HCT116 (cell line): ENCODE measurements at regions not wholly inside any gene's neighbourhood (a gene's known extent, or its start where the extent isn't known, plus 50 kb on each side); places are given as distances from the start of the nearest gene placed in this dataset.

Experiments used
- ATAC-seq: fragments of 200-7000 bp; cut with Tn5 transposase; 2 replicates; pipeline ENCODE4 v1.9.1; 2020; ENCODE audit warnings: mild to moderate bottlenecking, moderate library complexity
- BruUV-seq: library from RNA; stranded (reverse); fragments of 400-500 nt; replicated peaks from 2 replicates; lab custom pipeline; 2021; lab: Mats Ljungman, UMichigan
- CTCF ChIA-PET: fragments of 300-600 bp; sonication (Branson Sonifier 250); formaldehyde crosslinking; loops from one replicate; lab custom pipeline; 2021; ENCODE audit warnings: antibody characterized with exemption; lab: Charles Lee
- POLR2A ChIA-PET: fragments of 300-600, 350-600 bp; sonication (Branson Sonifier 250); formaldehyde crosslinking; loops from one replicate; lab custom pipeline; 2021; ENCODE audit warnings: antibody characterized with exemption; lab: Charles Lee
- RAD21 ChIA-PET, 2 experiments: fragments of 300-600 bp; sonication (Branson Sonifier 250); formaldehyde crosslinking; loops; one replicate each; lab custom pipeline; 2023; ENCODE audit warnings: low total read pairs in 2 of 2; ENCODE audit not compliant: uncharacterized antibody in 2 of 2, unreplicated experiment in 2 of 2, low non-redundant PET in 1 of 2; lab: Charles Lee
- DNase-seq: peaks from one replicate; pipeline ENCODE4 v3.0.0-alpha.2; 2010; ENCODE audit warnings: low read depth, low spot score
- H2AFZ ChIP-seq: fragments of 200-600 bp; shearing (Covaris generic), sonication (generic); 2 replicates; pipeline ENCODE4 v1.6.1; 2017; ENCODE audit warnings: low read depth, mixed run types, mixed read lengths, antibody characterized with exemption, low read length; ENCODE audit not compliant: poor library complexity, severe bottlenecking
- H3K27ac ChIP-seq: 2 replicates; pipeline ENCODE4 v1.5.1; 2012; ENCODE audit warnings: low read depth, low read length
- H3K27me3 ChIP-seq: fragments of 200-600 bp; sonication (generic); 2 replicates; pipeline ENCODE4 v1.6.1; 2016; ENCODE audit warnings: mixed run types, low read length, mixed read lengths; ENCODE audit not compliant: insufficient read depth
- H3K36me3 ChIP-seq, 2 experiments: fragments of 200-500 bp in 1 of 2; fragments of 200-600 bp in 1 of 2; sonication (Bioruptor generic) in 1 of 2; sonication (generic) in 1 of 2; 2 replicates each; pipeline versions ENCODE4 v1.5.1 to v1.6.1; 2014 to 2016; ENCODE audit warnings: low read length in 2 of 2, inconsistent platforms in 1 of 2, mixed read lengths in 1 of 2, mixed run types in 1 of 2; ENCODE audit not compliant: insufficient read depth in 2 of 2, control insufficient read depth in 1 of 2
- H3K4me1 ChIP-seq, 2 experiments: fragments of 200-600 bp in 1 of 2; sonication (generic) in 1 of 2; 2 replicates each; pipeline versions ENCODE4 v1.5.1 to v1.6.1; 2012 to 2017; ENCODE audit warnings: low read length in 2 of 2, inconsistent platforms in 1 of 2, mild to moderate bottlenecking in 1 of 2, mixed read lengths in 1 of 2, mixed run types in 1 of 2, moderate library complexity in 1 of 2; ENCODE audit not compliant: insufficient read depth in 2 of 2, control insufficient read depth in 1 of 2
- H3K4me2 ChIP-seq: fragments of 200-600 bp; sonication (generic); 2 replicates; pipeline ENCODE4 v1.6.1; 2017; ENCODE audit warnings: mixed run types, low read length, mixed read lengths
- H3K4me3 ChIP-seq, 2 experiments: fragments of 200-600 bp in 1 of 2; sonication (generic) in 1 of 2; replicated peaks in 1 of 2; 2 replicates each; pipeline ENCODE4 v1.5.1; 2011 to 2016; ENCODE audit warnings: low read length in 2 of 2, control low read depth in 1 of 2, low read depth in 1 of 2, mild to moderate bottlenecking in 1 of 2, mixed read lengths in 1 of 2, mixed run types in 1 of 2
- H3K79me2 ChIP-seq: fragments of 200-600 bp; sonication (generic); 2 replicates; pipeline ENCODE4 v1.6.1; 2017; ENCODE audit warnings: mild to moderate bottlenecking, mixed run types, low read length, moderate library complexity, mixed read lengths; ENCODE audit not compliant: insufficient read depth
- H3K9ac ChIP-seq: fragments of 200-600 bp; sonication (generic); 2 replicates; pipeline ENCODE4 v1.6.1; 2016; ENCODE audit warnings: low read length, mixed read lengths
- H3K9me2 ChIP-seq: fragments of 200-600 bp; sonication (generic), shearing (Covaris generic); 2 replicates; pipeline ENCODE4 v1.6.1; 2017; ENCODE audit warnings: mixed run types, mild to moderate bottlenecking, moderate library complexity; ENCODE audit not compliant: insufficient read depth
- H3K9me3 ChIP-seq, 2 experiments: fragments of 200-500 bp in 1 of 2; fragments of 200-600 bp in 1 of 2; sonication (Bioruptor generic) in 1 of 2; sonication (generic) in 1 of 2; 2 replicates each; pipeline ENCODE4 v1.6.1; 2014 to 2017; ENCODE audit warnings: low read length in 2 of 2, mixed read lengths in 2 of 2, inconsistent platforms in 1 of 2, low read depth in 1 of 2, mild to moderate bottlenecking in 1 of 2, mixed run types in 1 of 2, moderate library complexity in 1 of 2; ENCODE audit not compliant: control insufficient read depth in 1 of 2, insufficient read depth in 1 of 2
- H4K20me1 ChIP-seq: fragments of 200-600 bp; sonication (generic), shearing (Covaris generic); 2 replicates; pipeline ENCODE4 v1.6.1; 2017; ENCODE audit warnings: mixed run types, mild to moderate bottlenecking, moderate library complexity; ENCODE audit not compliant: insufficient read depth
- EZH2phosphoT487 ChIP-seq: fragments of 200-600 bp; IDR thresholded peaks from 2 replicates; pipeline ENCODE4 v1.6.1; 2018; ENCODE audit warnings: antibody characterized with exemption, borderline replicate concordance
- MAX ChIP-seq: IDR thresholded peaks from 2 replicates; pipeline ENCODE4 v1.6.1; 2012
- POLR2A ChIP-seq: IDR thresholded peaks from 2 replicates; pipeline ENCODE4 v1.7.0; 2011; ENCODE audit warnings: borderline replicate concordance; ENCODE audit not compliant: insufficient read depth, insufficient read length; ENCODE audit errors: extremely low read depth
- POLR2AphosphoS5 ChIP-seq: IDR thresholded peaks from 2 replicates; pipeline ENCODE4 v1.6.1; 2011; ENCODE audit warnings: mild to moderate bottlenecking, low read depth, low read length, moderate library complexity
- RAD21 ChIP-seq: IDR thresholded peaks from 2 replicates; pipeline ENCODE4 v1.6.1; 2012; ENCODE audit warnings: low read depth, mild to moderate bottlenecking
- SIN3A ChIP-seq: IDR thresholded peaks from 2 replicates; pipeline ENCODE4 v1.6.1; 2012; ENCODE audit warnings: low read depth
- TCF7L2 ChIP-seq: IDR thresholded peaks from 2 replicates; pipeline ENCODE4 v1.7.0; 2011; ENCODE audit warnings: borderline replicate concordance, inconsistent platforms; ENCODE audit not compliant: insufficient read depth, insufficient read length; ENCODE audit errors: extremely low read depth
- intact Hi-C: fragments of 100-400 bp; cut with micrococcal nuclease; formaldehyde crosslinking; loops from 2 replicates; pipeline ENCODE4 v1.10.0; 2022
- TF ChIP-seq, protein P1 (sequence below): IDR thresholded peaks from 2 replicates; pipeline ENCODE4 v1.6.1; 2012; ENCODE audit warnings: low read depth
- TF ChIP-seq, protein P2 (sequence below), 3 experiments: fragments of 200-600 bp in 1 of 3; sonication (generic) in 1 of 3; IDR thresholded peaks in 2 of 3; conservative IDR thresholded peaks in 1 of 3; 2 replicates each; pipeline ENCODE4 v1.5.1; 2012 to 2017; ENCODE audit warnings: low read depth in 2 of 3, low read length in 2 of 3, antibody characterized with exemption in 1 of 3, borderline replicate concordance in 1 of 3, control low read depth in 1 of 3, mild to moderate bottlenecking in 1 of 3, mixed read lengths in 1 of 3, mixed run types in 1 of 3, moderate library complexity in 1 of 3; ENCODE audit not compliant: insufficient read depth in 1 of 3

- Histone ChIP-seq H2AFZ (no peak overlapping the region), H3K4me1 (no peaks in the 10 kb centered on the region), H3K4me2 (no peak overlapping the region), H3K27me3 (no peaks in the 10 kb centered on the region), H3K79me2 (no peaks in the 10 kb centered on the region), H3K9ac (no peak overlapping the region), H3K9me3 (no peaks in the 10 kb centered on the region), H3K36me3 (no peaks in the 10 kb centered on the region), H4K20me1 (no peaks in the 10 kb centered on the region), H3K27ac (no peak overlapping the region), H3K4me3 (no peak overlapping the region), H3K9me2 (no peaks in the 10 kb centered on the region)
- ChIA-PET POLR2A (no interaction called here), RAD21 (no interaction called here), CTCF (no interaction called here)
- intact Hi-C loops = no loop called here
- peak; percentile 17; the same call in 1 of the 2 replicates for ATAC-seq
- peak; percentile 13 for DNase-seq
- BruUV-seq = no TSS peak
- no peak for TF ChIP-seq POLR2A
- TF ChIP-seq, protein P1, sequence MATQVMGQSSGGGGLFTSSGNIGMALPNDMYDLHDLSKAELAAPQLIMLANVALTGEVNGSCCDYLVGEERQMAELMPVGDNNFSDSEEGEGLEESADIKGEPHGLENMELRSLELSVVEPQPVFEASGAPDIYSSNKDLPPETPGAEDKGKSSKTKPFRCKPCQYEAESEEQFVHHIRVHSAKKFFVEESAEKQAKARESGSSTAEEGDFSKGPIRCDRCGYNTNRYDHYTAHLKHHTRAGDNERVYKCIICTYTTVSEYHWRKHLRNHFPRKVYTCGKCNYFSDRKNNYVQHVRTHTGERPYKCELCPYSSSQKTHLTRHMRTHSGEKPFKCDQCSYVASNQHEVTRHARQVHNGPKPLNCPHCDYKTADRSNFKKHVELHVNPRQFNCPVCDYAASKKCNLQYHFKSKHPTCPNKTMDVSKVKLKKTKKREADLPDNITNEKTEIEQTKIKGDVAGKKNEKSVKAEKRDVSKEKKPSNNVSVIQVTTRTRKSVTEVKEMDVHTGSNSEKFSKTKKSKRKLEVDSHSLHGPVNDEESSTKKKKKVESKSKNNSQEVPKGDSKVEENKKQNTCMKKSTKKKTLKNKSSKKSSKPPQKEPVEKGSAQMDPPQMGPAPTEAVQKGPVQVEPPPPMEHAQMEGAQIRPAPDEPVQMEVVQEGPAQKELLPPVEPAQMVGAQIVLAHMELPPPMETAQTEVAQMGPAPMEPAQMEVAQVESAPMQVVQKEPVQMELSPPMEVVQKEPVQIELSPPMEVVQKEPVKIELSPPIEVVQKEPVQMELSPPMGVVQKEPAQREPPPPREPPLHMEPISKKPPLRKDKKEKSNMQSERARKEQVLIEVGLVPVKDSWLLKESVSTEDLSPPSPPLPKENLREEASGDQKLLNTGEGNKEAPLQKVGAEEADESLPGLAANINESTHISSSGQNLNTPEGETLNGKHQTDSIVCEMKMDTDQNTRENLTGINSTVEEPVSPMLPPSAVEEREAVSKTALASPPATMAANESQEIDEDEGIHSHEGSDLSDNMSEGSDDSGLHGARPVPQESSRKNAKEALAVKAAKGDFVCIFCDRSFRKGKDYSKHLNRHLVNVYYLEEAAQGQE = no peak
Measured at GRCh38 chr1:3992103-3992556, 92.1 kb upstream of the C1orf174 start.

DNA sequence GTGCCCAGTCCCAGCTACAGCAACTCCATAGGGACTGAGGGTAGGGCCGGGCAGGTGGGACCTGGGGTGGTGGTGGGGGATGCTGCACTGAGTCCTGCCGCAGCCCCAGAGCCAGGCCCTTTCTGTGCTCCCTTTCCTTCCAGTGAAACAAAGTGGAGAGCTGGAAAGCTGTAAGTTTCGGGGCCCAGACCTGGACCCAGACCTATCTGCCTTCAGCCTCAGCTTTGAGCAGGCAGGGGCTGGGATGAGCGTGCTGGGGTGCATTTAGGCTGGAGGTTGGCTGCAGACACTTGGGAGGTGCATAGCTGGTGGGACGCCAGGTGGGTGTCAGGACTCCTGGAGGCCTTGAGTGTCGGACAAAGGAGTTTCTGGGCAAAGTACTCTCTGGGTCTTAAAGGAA, 92.7 kb upstream of the C1orf174 start:
- POLR2A ChIA-PET = no interaction called here
- ATAC-seq (no peak), DNase-seq (no peak)
- H3K4me1 ChIP-seq = no peaks in the 10 kb centered on the region
- H3K27ac ChIP-seq = no peak overlapping the region
- BruUV-seq = no TSS peak
- RAD21 ChIA-PET = no interaction called here
- no peak overlapping the region for H3K9ac ChIP-seq
- no peaks in the 10 kb centered on the region for H3K79me2 ChIP-seq
- H4K20me1 ChIP-seq = no peaks in the 10 kb centered on the region
- CTCF ChIA-PET = no interaction called here
- H2AFZ ChIP-seq = no peak overlapping the region
- no peaks in the 10 kb centered on the region for H3K27me3 ChIP-seq
- H3K4me2 ChIP-seq = no peak overlapping the region
- no peaks in the 10 kb centered on the region for H3K9me3 ChIP-seq
- intact Hi-C loops = no loop called here
- H3K36me3 ChIP-seq = no peaks in the 10 kb centered on the region
- H3K9me2 ChIP-seq = no peaks in the 10 kb centered on the region
- no peak overlapping the region for H3K4me3 ChIP-seq
- TF ChIP-seq, protein P1 = no peak
- no peak for TF ChIP-seq POLR2AphosphoS5
- no peak for TF ChIP-seq POLR2A
- no peak for TF ChIP-seq MAX
- TF ChIP-seq TCF7L2 = no peak
- no peak for TF ChIP-seq EZH2phosphoT487
- no peak for TF ChIP-seq SIN3A
- TF ChIP-seq, protein P2, sequence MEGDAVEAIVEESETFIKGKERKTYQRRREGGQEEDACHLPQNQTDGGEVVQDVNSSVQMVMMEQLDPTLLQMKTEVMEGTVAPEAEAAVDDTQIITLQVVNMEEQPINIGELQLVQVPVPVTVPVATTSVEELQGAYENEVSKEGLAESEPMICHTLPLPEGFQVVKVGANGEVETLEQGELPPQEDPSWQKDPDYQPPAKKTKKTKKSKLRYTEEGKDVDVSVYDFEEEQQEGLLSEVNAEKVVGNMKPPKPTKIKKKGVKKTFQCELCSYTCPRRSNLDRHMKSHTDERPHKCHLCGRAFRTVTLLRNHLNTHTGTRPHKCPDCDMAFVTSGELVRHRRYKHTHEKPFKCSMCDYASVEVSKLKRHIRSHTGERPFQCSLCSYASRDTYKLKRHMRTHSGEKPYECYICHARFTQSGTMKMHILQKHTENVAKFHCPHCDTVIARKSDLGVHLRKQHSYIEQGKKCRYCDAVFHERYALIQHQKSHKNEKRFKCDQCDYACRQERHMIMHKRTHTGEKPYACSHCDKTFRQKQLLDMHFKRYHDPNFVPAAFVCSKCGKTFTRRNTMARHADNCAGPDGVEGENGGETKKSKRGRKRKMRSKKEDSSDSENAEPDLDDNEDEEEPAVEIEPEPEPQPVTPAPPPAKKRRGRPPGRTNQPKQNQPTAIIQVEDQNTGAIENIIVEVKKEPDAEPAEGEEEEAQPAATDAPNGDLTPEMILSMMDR (IDR thresholded peaks at IDR 0.05 in 2 of 3, conservative IDR thresholded peaks at IDR 0.05 in 1 of 3; ENCODE audit: borderline replicate concordance in 1 of 3, insufficient read depth in 1 of 3, low read depth in 2 of 3, low read length in 2 of 3) = no peak
- no peak for TF ChIP-seq RAD21
